Putamen (tissue), 1 donor: ENCODE measurements at regions not wholly inside any gene's neighbourhood (a gene's known extent, or its start where the extent isn't known, plus 50 kb on each side); places are given as distances from the start of the nearest gene placed in this dataset.
A peak's percentile ranks its signal among the peaks of the same experiment; 100 is the strongest.

Experiments
- DNase-seq: peaks from one replicate; pipeline ENCODE4 v3.0.0-alpha.2; 2016; ENCODE audit warnings: low spot score

- no peak for DNase-seq
These were observed 90.3 kb upstream of the TMEM17 start for GRCh38 chr2:62596061-62596921.

DNA sequence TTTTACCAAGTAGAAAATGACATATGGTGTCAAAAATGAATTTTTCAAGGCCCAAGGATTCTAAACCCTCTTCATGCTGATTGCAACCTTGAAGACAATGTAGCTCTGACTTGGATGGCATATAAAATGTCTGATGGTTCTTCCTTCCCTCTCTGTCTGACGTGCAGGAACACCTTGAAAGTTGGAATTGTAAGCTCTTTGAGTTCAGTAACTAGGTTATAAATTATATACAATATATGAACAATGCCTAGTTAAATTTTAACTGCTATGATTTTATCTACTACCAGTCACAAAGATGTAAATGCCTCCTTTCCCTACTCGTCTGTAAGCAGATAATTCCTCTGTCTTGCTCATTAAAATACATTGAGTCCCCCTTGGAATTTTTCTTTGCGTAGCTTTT lies 89.5 kb upstream of the TMEM17 start:
- no peak for DNase-seq

DNA sequence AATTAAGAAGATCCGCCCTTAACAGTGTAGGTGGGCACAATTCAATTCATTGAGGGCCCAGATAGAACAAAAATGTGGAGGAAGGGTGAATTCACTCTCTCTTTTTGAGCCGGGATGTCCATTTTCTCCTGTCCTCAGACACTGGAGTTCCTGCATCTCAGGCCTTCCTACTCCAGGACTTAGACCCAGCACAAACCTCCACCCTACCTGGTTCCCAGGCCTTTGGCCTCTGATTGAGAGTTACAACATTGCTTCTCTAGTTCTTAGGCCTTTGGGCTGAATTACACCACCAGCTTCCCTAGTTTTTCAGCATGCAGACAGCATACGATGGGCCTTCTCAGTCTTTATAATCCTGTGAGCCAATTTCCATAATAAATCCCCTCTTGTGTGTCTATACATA lies 87.8 kb upstream of the TMEM17 start:
- no peak for DNase-seq

GRCh38 chr2:62591491-62591890 lies 85.5 kb upstream of the TMEM17 start:
- DNase-seq, result no peak

DNA sequence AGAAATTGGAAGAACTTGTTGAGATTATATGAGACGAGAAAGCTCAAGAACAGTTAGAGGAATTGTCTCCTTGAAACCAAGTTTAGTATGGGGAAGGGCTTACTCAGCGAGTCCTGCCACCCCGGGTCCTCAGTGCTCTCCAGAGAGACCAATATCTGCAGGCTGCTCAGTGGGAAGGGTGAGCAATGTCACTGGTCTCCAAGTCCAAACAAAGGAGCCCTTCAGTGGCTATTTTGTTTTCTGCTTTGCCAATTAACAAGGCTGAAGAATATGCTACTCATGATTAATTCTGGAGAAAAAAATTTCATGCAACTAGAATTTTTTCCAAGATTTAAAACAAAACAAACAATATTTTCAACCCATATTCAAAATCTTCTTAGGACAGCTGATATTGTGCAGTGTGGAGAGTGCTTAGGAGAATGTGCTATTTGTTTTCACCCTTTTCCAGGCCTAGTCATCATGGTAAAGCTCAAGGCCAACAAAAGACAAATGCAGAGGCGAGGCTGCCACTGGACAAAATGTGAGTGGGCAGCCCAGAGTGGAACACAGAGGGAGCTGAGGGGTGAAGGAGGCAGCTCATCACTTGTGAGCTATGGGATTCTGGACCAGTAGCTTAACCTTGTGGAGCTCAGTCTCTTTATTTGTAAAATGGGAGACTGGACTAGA lies 83.8 kb upstream of the TMEM17 start:
- DNase-seq, result peak; percentile 58

DNA sequence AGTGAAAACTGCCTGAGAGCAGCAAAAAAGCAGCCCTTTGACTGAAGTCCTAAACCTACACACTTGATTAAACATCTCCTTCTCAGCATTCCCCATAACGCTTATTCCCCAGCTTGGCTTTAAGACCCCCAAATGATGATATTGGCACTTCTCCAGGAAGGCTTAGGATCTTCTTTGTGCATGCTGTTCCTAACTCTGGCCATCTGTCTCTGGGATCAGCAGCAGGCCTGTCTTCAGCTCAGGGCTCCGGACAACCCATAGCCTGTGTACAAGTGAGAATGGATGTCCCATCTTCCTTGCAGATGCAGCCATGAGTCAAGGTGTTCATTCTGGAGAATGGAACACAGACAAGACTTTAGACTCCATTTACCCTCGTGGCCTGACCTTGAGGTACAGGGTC lies 81.6 kb upstream of the TMEM17 start:
- DNase-seq, result no peak

- peak; percentile 22 for DNase-seq
These were observed 81.0 kb upstream of the TMEM17 start for GRCh38 chr2:62586981-62587380.

- no peak for DNase-seq
These were observed 73.0 kb upstream of the TMEM17 start for GRCh38 chr2:62578803-62579640.

DNA sequence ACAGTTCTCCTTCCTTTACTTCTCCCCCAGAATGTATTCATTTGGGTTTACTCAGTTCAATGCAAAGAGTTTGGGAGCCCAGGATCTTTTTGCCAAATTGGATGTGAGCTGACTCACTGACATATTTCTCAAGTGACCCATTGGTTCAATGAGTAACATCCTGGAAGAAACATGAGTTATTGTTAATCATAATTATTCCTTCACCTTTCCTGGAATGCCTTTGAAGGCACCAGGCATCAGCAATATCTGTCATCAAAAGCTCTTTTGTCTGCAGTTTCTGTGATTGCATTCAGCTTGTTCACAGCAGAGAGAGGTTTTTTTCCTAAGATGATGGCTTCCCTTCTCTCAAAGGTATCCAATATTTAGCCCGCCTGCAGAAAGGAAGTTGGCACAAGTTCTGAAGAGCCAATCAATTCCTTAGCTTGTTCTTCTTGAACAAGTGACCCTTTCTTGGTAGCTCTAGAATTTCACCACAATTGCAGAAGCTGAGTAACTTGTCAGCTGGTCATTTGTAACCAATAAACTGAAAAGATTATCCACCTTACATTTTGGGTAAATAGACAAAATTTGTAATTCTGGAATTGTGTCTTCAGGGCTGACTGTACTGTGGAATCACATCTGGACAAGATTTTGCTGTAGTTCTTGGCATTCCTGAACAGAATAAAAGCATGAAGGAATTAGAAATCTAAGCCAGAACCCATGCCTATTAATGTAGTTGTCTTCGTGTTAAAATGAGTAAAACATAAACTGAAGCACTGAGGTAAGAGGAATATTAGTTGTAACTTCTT lies 72.2 kb upstream of the TMEM17 start:
- DNase-seq, result no peak

- DNase-seq, result no peak
These were observed 70.4 kb upstream of the TMEM17 start for GRCh38 chr2:62576276-62576939.

GRCh38 chr2:62573936-62574335 lies 67.9 kb upstream of the TMEM17 start:
- DNase-seq, result no peak

- DNase-seq, result no peak
These were observed 67.2 kb upstream of the TMEM17 start for GRCh38 chr2:62573137-62573731.

DNA sequence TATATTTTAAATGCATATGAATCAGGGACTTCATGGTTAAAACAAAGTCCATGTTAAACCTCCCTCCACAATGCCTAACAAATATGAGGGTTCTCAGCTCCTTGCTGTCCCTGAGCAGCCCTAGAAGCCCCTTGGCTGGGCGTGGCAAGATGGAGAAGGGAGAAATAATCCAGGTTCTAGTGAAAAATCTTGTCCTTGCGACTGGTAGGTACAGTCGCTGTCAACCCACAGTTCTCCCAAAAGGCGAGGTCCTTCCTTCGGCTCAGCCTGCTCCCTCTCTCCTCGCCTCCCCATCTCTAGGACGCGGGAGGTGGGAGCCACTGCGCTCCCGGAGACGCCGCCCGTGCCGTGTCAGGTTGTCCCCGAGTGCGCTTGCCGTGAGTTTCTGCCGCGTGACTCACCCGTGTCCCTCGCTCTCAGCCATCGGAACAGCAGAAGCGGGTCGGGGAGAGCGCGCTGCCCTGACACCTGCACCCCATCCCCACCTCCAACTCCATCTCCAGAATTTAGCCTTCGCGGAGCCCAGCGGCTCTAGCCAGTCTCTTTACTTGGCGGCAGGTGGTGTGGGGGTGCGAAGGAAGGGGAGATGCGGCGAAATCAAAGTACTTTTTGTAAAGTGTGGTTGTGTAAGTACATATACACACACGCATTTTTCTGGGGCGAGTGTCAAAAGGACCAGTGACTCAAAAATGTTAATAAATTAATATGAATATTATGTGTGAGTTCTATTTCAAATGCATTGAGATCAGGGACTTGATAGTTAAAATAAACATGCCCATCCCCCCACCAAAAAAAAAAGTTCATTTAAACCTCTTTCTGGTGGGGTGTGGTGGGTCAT lies 65.1 kb upstream of the TMEM17 start:
- DNase-seq, result no peak

DNA sequence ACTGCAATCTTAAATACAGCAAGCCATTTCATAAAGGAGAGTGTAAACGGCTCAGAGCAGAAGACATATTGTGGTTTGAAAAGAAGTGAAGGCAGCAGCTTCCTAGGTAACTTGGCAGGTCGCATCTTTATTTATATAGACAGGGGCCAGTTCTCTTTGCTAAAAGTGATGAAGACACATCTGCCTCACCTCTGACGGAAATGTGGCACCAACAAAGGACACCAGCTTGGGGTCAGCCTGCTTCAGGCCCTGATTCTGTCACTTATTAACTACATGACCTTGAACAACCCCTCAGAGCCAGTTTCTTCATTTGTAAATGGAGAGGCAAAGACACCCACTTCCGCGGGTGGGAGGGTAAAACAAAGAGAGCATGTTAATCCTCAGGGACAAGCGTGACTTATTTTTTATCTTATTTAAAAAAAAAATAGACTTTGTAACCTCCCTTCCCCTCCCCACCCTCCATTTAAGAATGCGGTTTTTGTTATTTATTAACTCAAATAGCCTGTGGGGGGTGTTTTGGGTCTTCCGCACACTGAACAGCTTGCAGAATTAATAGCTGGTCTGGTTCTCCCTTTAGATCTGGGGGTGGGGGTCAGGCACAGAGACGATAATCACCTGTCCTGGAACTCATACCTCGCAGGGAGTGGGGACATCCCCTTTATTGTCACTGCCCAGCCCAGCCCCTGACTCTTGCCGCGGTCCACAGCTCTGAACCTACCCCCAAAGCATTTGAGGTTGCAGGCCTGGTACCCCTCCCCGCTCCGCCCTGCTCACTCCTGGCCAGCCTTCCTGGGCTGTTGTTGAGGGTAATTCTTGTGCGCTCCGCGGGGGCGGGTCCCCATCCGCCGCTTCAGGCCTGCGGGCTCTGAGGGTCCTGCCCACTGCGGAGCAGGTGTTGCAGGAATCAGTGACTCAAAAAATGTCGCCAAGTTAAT lies 64.2 kb upstream of the TMEM17 start:
- DNase-seq, result no peak

DNA sequence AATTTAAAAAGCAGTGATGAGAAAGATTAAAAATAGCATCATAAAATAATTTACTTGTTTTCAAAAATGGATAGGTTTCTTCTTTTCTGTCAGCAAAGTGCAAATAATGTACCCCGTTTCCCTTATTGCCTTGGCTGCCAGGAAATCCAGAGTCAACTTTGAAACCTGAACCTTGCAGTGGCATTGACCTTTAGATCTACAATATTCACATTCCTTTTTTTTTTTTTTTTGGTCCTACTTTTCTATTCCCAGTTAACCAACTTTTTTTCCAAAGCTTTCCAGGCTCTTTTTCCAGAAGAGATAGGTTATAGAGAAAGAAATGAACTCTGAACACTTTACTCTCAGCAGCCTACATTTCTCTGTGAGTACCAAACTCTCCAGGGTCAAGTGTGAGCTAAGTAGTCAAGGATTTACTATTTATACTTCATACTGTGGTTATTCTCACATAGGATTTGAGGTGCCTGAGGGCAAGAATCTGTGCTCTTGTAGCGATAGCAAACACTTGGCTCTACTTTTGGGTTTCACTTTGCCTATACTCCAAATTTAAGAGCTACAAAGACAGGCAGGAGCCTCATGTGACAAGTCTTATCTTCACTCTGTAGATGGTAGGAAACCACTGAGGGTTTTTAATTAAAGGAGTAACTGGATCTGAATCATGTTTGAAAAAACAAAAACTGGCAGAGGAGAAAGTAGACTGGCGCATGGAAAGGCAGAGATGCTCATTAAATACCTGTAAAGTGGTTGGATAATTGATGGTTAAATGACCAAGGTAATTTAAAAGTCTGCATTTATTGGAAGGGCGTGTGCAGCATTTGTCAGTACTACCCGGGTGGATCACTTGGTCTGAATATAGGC lies 63.2 kb upstream of the TMEM17 start:
- no peak for DNase-seq

- DNase-seq, result no peak
These were observed 62.1 kb upstream of the TMEM17 start for GRCh38 chr2:62568074-62568473.

- DNase-seq, result no peak
These were observed 61.7 kb upstream of the TMEM17 start for GRCh38 chr2:62567669-62568068.

- DNase-seq, result no peak
These were observed 60.9 kb upstream of the TMEM17 start for GRCh38 chr2:62566847-62567246.
